DMS153 treated with DMSO at 0.1 percent for 48 hours (cell line): ENCODE measurements at regions not wholly inside any gene's neighbourhood (a gene's known extent, or its start where the extent isn't known, plus 50 kb on each side); places are given as distances from the start of the nearest gene placed in this dataset.

Experiments
- DNase-seq: peaks from one replicate; lab custom pipeline; 2025; ENCODE audit not compliant: unreplicated experiment; lab: John Stamatoyannopoulos, UW

GRCh38 chr17:79296243-79296642 lies 221.6 kb downstream of the ENGASE start:
- no peak for DNase-seq

GRCh38 chr17:79295307-79295706 lies 220.7 kb downstream of the ENGASE start:
- no peak for DNase-seq

- no peak for DNase-seq
Observed at GRCh38 chr17:79294459-79295071, 219.9 kb downstream of the ENGASE start.

- no peak for DNase-seq
Observed at GRCh38 chr17:79292501-79292900, 217.9 kb downstream of the ENGASE start.

GRCh38 chr17:79291391-79291790 lies 216.8 kb downstream of the ENGASE start:
- DNase-seq, result no peak

- DNase-seq, result no peak
Observed at GRCh38 chr17:79290726-79291125, 216.1 kb downstream of the ENGASE start.

GRCh38 chr17:79288950-79289349 lies 214.3 kb downstream of the ENGASE start:
- no peak for DNase-seq

GRCh38 chr17:79286440-79286839 lies 211.8 kb downstream of the ENGASE start:
- DNase-seq, result no peak

GRCh38 chr17:79285973-79286372 lies 211.3 kb downstream of the ENGASE start:
- no peak for DNase-seq

- no peak for DNase-seq
Observed at GRCh38 chr17:79282294-79282693, 207.7 kb downstream of the ENGASE start.

- DNase-seq, result no peak
Observed at GRCh38 chr17:79281803-79282202, 207.2 kb downstream of the ENGASE start.

GRCh38 chr17:79280866-79281572 lies 206.4 kb downstream of the ENGASE start:
- DNase-seq, result no peak

- no peak for DNase-seq
Observed at GRCh38 chr17:79280010-79280409, 205.4 kb downstream of the ENGASE start.

GRCh38 chr17:79279320-79279719 lies 204.7 kb downstream of the ENGASE start:
- no peak for DNase-seq

- DNase-seq, result no peak
Observed at GRCh38 chr17:79276821-79277220, 202.2 kb downstream of the ENGASE start.

- no peak for DNase-seq
Observed at GRCh38 chr17:79273660-79274059, 199.0 kb downstream of the ENGASE start.

GRCh38 chr17:79272666-79273219 lies 198.1 kb downstream of the ENGASE start:
- no peak for DNase-seq

GRCh38 chr17:79272220-79272619 lies 197.6 kb downstream of the ENGASE start:
- DNase-seq, result no peak

- DNase-seq, result no peak
Observed at GRCh38 chr17:79269620-79270019, 195.0 kb downstream of the ENGASE start.

- no peak for DNase-seq
Observed at GRCh38 chr17:79263191-79263590, 188.6 kb downstream of the ENGASE start.

- DNase-seq, result no peak
Observed at GRCh38 chr17:79262624-79263023, 188.0 kb downstream of the ENGASE start.

- DNase-seq, result no peak
Observed at GRCh38 chr17:79261355-79262072, 186.9 kb downstream of the ENGASE start.
